Effector memory CD8-positive, alpha-beta T cell (primary cell): ENCODE measurements at regions not wholly inside any gene's neighbourhood (a gene's known extent, or its start where the extent isn't known, plus 50 kb on each side); places are given as distances from the start of the nearest gene placed in this dataset.
"Not testable (repeated sequence)": the region's sequence is repeated elsewhere in the genome, so short reads cannot be mapped to it uniquely, and the experiment has no call there.

Source experiments
- ATAC-seq: fragments of 150-1000 bp; cut with Tn5 transposase; replicated peaks from 2 replicates; pipeline ENCODE4 v1.10.0; 2021; ENCODE audit warnings: mild to moderate bottlenecking, moderate library complexity
- DNase-seq, 3 experiments: peaks; one replicate each; pipeline ENCODE4 v3.0.0; 2021
- H3K27ac Mint-ChIP-seq, 2 donors: one replicate each; pipeline ENCODE4 v1.8.0; 2022; ENCODE audit warnings: mild to moderate bottlenecking in 2 of 2, mixed read lengths in 2 of 2, moderate library complexity in 2 of 2
- H3K27me3 Mint-ChIP-seq, 2 donors: one replicate each; pipeline ENCODE4 v1.8.0; 2022; ENCODE audit warnings: mixed read lengths in 2 of 2
- H3K36me3 Mint-ChIP-seq: one replicate; pipeline ENCODE4 v1.8.0; 2022; ENCODE audit warnings: mild to moderate bottlenecking, moderate library complexity, mixed read lengths; ENCODE audit not compliant: insufficient read depth
- H3K4me1 Mint-ChIP-seq, 2 donors: one replicate each; pipeline ENCODE4 v1.8.0; 2022; ENCODE audit warnings: low read depth in 2 of 2, mixed read lengths in 2 of 2
- H3K4me3 Mint-ChIP-seq, 2 donors: one replicate each; pipeline ENCODE4 v1.8.0; 2022; ENCODE audit warnings: mild to moderate bottlenecking in 2 of 2, mixed read lengths in 2 of 2, moderate library complexity in 2 of 2
- H3K9me3 Mint-ChIP-seq, 2 donors: one replicate each; pipeline ENCODE4 v1.8.0; 2022; ENCODE audit warnings: mixed read lengths in 2 of 2

DNA sequence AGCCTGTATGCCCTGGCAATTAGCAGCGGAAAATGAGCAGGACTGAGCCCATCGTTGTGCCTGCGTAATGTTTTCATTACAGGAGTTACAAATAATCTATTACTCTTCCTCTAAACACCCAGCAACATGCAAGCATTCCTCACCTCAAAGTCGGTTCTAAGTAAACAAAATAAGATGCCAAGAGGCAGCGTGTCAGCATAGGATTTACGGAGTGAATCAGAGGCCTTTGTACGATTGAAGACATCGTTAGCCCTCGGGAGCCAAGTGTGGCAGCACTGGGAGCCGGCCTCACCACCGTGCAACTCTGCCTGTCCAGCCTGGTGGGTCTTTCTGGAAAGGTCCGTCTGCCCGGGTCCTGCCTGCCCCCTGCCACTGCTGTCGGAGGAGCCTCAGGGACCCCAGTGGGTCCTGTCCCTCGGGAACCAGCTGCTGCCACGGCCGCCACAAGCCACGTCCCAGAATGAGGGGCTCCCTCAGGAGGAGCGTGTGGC lies 80.1 kb upstream of the CTDP1 start:
- H3K4me1 Mint-ChIP-seq = no peaks in the 10 kb centered on the region
- H3K27ac Mint-ChIP-seq = no peak overlapping the region
- peaks cover 25 to 35% of the 10 kb centered on the region in 2 donors for H3K27me3 Mint-ChIP-seq
- no peaks in the 10 kb centered on the region for H3K9me3 Mint-ChIP-seq
- ATAC-seq (no peak), DNase-seq (no peak)
- no peak overlapping the region for H3K4me3 Mint-ChIP-seq
- no peaks in the 10 kb centered on the region for H3K36me3 Mint-ChIP-seq

DNA sequence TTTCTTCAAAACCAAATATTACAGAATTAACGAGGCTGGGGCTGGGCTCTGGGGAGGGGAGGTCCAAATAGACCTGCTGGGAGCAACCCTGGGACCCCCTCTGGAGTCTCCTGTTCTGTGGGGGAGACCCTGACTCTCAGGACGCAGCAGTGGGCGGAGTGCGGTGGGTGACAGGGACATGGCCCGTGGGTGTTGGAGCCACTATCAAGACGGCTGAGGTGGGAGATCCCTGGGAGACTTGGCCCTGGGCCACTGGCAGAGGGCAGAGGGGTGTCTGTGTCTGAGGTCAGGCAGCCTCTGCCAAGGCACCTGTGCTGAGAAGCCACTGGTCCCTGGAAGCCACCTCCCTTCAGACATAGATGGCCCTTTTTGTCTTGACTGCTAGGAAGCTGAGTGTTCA lies 79.5 kb upstream of the CTDP1 start:
- Mint-ChIP-seq H3K4me3 (no peak overlapping the region), H3K9me3 (no peaks in the 10 kb centered on the region), H3K4me1 (no peaks in the 10 kb centered on the region), H3K27ac (no peak overlapping the region), H3K27me3 (peaks cover 24 to 35% of the 10 kb centered on the region in 2 donors), H3K36me3 (no peaks in the 10 kb centered on the region)
- no peak for ATAC-seq
- DNase-seq = no peak

- H3K4me1 Mint-ChIP-seq = no peaks in the 10 kb centered on the region
- H3K4me3 Mint-ChIP-seq = no peak overlapping the region
- H3K27me3 Mint-ChIP-seq = peaks cover 19 to 30% of the 10 kb centered on the region in 2 donors
- DNase-seq = no peak
- H3K27ac Mint-ChIP-seq = no peak overlapping the region
- ATAC-seq = no peak
- no peaks in the 10 kb centered on the region for H3K36me3 Mint-ChIP-seq
- H3K9me3 Mint-ChIP-seq = no peaks in the 10 kb centered on the region
Measured at GRCh38 chr18:79600596-79600995, 79.0 kb upstream of the CTDP1 start.

- H3K9me3 Mint-ChIP-seq = no peaks in the 10 kb centered on the region
- no peak overlapping the region for H3K4me3 Mint-ChIP-seq
- DNase-seq (no peak), ATAC-seq (no peak)
- no peaks in the 10 kb centered on the region for H3K36me3 Mint-ChIP-seq
- no peaks in the 10 kb centered on the region for H3K4me1 Mint-ChIP-seq
- no peak overlapping the region for H3K27ac Mint-ChIP-seq
- H3K27me3 Mint-ChIP-seq = peaks cover 13 to 24% of the 10 kb centered on the region in 2 donors
Measured at GRCh38 chr18:79601234-79601633, 78.4 kb upstream of the CTDP1 start.

DNA sequence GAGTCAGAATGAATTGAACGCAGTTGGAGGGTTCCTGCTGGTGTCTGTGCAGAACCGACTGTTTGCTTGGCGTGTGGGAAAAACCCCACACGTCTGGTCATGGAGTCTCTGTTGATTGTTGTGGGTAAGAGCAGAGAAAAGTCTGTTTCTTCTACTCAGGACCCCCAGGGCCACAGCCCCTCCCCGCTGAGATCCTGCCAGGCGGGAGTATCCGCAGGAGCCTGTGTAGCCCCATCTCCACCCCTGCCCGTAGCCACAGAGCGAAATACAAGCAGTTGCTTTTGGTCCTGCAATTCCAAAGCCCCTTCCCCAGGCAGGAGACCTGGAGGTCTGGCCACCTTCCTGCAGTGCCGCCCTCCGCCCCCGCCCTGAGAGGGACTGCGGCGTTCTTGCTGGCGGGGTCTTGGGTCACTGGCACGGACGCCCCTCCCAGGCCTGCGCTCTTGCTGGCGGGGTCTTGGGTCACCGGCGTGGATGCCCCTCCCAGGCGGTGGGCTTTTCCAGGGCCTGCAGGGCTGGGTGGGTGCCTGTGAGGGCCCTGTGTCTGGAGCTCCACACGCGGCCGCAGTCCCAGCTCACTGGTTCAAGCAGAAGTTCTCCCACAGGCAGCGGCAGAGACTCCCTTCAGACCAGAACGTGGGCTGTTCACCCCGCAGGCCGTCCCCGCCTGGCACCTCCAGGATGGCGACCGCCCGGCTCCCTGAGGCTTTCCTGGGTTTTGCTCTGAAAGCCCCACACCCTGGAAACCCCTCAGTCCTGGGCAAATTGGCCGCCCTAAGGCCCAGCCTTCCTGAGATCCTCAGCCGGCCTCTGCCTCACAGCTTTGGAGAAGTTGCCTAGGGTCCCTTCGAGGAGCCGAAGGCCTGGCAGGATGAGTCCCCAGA lies 76.0 kb upstream of the CTDP1 start:
- ATAC-seq (no peak), DNase-seq (no peak)
- no peaks in the 10 kb centered on the region for H3K36me3 Mint-ChIP-seq
- H3K27me3 Mint-ChIP-seq = peaks cover 12 to 17% of the 10 kb centered on the region in 2 donors
- H3K9me3 Mint-ChIP-seq = no peaks in the 10 kb centered on the region
- H3K4me1 Mint-ChIP-seq = no peaks in the 10 kb centered on the region
- H3K27ac Mint-ChIP-seq = no peak overlapping the region
- no peak overlapping the region for H3K4me3 Mint-ChIP-seq

DNA sequence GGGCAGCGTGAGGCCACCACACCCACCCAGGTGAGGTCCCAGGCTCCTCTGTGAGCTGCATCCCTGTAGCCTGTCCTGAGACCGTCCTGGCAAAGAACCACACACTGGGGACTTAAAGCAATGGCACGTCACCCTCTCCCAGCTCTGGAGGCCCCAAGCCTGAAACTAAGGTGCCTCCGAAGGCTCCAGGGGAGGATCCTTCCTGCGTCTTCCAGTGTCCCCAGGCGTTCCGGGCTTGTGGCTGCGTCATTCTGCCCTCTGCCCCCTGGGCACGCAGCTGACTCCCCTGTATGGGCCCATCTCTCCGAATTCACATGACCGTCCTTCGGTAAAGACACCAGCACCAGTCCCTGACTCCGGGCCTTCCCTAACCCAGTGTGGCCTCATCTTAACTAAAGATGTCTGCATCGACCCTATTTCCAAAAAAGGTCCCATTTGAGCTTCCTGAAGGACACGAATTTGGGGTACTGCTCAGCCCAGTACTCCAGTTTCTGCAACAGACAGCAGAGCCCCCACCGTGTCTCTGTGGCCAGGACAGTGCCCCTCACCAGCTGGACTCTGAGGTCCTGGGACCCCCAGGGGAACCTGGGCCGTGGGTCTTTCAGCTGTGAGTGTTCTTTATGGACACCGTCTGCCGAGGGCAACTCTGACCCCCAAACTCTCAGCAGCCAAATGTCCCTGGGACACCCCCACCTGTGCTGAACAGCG lies 75.2 kb upstream of the CTDP1 start:
- no peak overlapping the region for H3K27ac Mint-ChIP-seq
- DNase-seq (no peak), ATAC-seq (no peak)
- H3K4me3 Mint-ChIP-seq = no peak overlapping the region
- no peaks in the 10 kb centered on the region for H3K9me3 Mint-ChIP-seq
- no peaks in the 10 kb centered on the region for H3K4me1 Mint-ChIP-seq
- peaks cover 15 to 24% of the 10 kb centered on the region in 2 donors for H3K27me3 Mint-ChIP-seq
- H3K36me3 Mint-ChIP-seq = no peaks in the 10 kb centered on the region

GRCh38 chr18:79604913-79605880 lies 74.4 kb upstream of the CTDP1 start:
- no peaks in the 10 kb centered on the region for H3K4me1 Mint-ChIP-seq
- ATAC-seq (no peak), DNase-seq (no peak)
- no peaks in the 10 kb centered on the region for H3K36me3 Mint-ChIP-seq
- no peak overlapping the region for H3K4me3 Mint-ChIP-seq
- H3K27me3 Mint-ChIP-seq = peaks cover 15 to 24% of the 10 kb centered on the region in 2 donors
- no peak overlapping the region for H3K27ac Mint-ChIP-seq
- H3K9me3 Mint-ChIP-seq = no peaks in the 10 kb centered on the region

- H3K27me3 Mint-ChIP-seq = peaks cover 9 to 15% of the 10 kb centered on the region in 2 donors
- not testable (repeated sequence) for ATAC-seq, H3K4me1 Mint-ChIP-seq, H3K9me3 Mint-ChIP-seq, H3K27ac Mint-ChIP-seq, DNase-seq, H3K36me3 Mint-ChIP-seq, H3K4me3 Mint-ChIP-seq
Measured at GRCh38 chr18:79606071-79606470, 73.5 kb upstream of the CTDP1 start.

GRCh38 chr18:79606621-79607331 lies 72.8 kb upstream of the CTDP1 start:
- Mint-ChIP-seq H3K27me3 (peaks cover 5 to 14% of the 10 kb centered on the region in 2 donors), H3K4me1 (no peaks in the 10 kb centered on the region), H3K9me3 (no peaks in the 10 kb centered on the region), H3K4me3 (no peak overlapping the region), H3K36me3 (no peaks in the 10 kb centered on the region), H3K27ac (no peak overlapping the region)
- no peak for ATAC-seq
- no peak for DNase-seq

GRCh38 chr18:79607361-79607952 lies 72.1 kb upstream of the CTDP1 start:
- Mint-ChIP-seq H3K4me1 (no peaks in the 10 kb centered on the region), H3K4me3 (no peak overlapping the region), H3K9me3 (no peaks in the 10 kb centered on the region), H3K27ac (no peak overlapping the region), H3K36me3 (no peaks in the 10 kb centered on the region), H3K27me3 (peaks cover 5 to 14% of the 10 kb centered on the region in 2 donors)
- ATAC-seq (no peak), DNase-seq (no peak)

- ATAC-seq (no peak), DNase-seq (no peak)
- H3K9me3 Mint-ChIP-seq = no peaks in the 10 kb centered on the region
- no peaks in the 10 kb centered on the region for H3K4me1 Mint-ChIP-seq
- peaks cover 5 to 17% of the 10 kb centered on the region in 2 donors for H3K27me3 Mint-ChIP-seq
- no peak overlapping the region for H3K27ac Mint-ChIP-seq
- no peaks in the 10 kb centered on the region for H3K36me3 Mint-ChIP-seq
- H3K4me3 Mint-ChIP-seq = no peak overlapping the region
Measured at GRCh38 chr18:79608069-79608468, 71.5 kb upstream of the CTDP1 start.

DNA sequence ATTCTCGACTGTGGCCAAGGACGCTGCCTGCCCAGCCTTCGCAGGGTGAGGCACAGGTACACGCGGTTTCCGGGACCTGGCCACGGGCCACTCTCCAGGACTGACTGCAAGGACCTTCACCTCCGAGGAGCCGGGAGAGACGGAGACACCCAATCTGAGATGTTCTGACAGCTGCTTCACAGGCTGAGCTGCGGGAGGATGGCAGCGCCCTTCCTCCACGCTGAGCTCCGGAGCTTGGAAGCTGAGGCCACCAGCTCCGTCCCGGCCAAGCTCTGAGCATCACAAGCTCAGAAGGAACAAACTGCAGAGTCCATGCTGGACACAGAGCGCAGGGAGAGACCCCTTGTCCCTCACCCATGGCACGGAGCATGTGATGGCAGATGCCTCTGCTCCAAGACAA lies 71.1 kb upstream of the CTDP1 start:
- Mint-ChIP-seq H3K4me1 (no peaks in the 10 kb centered on the region), H3K9me3 (no peaks in the 10 kb centered on the region), H3K27ac (no peak overlapping the region), H3K27me3 (peaks cover 5 to 21% of the 10 kb centered on the region in 2 donors), H3K36me3 (no peaks in the 10 kb centered on the region), H3K4me3 (no peak overlapping the region)
- ATAC-seq (no peak), DNase-seq (no peak)
